COR-L47 (cell line): ENCODE measurements at regions not wholly inside any gene's neighbourhood (a gene's known extent, or its start where the extent isn't known, plus 50 kb on each side); places are given as distances from the start of the nearest gene placed in this dataset.
A peak's percentile ranks its signal among the peaks of the same experiment; 100 is the strongest.
"Not testable (repeated sequence)": the region's sequence is repeated elsewhere in the genome, so short reads cannot be mapped to it uniquely, and the experiment has no call there.

ENCODE experiments used
- DNase-seq: peaks from one replicate; lab custom pipeline; 2025; lab: John Stamatoyannopoulos, UW

DNA sequence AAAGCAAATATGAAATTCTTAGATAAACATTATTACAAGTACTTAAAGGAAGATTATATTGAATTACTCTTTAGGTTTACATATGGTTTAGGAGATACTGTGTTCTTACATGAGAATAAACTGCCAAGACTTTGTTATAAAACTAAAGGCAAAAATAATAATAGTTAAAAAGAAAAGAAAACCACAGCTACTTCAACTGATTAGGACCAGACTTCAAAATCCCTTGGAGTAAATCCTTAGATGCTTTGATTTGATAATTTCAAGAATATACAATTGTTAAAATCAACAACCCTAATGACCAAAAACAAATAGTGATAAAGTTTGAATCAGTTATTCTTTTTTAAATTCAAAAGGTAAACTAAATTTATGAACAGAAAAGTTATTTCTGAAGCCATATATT lies 389.6 kb upstream of the COX7C start:
- DNase-seq = no peak

DNA sequence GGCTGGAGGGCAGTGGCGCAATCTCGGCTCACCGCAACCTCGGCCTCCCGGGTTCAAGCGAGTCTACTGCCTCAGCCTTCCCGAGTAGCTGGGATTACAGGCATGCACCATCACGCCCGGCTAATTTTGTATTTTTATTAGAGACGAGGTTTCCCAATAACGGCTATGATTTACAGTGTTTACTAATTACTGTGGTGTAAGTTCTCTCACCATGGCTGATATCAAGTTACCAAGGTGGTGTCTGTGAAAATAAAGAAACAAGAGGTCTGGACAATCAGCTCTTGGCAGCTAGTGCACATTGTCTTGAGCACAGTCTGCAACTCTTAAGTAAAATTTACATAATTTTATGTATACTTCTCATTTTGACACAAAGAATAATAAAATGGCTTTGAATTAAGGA lies 385.5 kb upstream of the COX7C start:
- DNase-seq = peak; percentile 9

DNA sequence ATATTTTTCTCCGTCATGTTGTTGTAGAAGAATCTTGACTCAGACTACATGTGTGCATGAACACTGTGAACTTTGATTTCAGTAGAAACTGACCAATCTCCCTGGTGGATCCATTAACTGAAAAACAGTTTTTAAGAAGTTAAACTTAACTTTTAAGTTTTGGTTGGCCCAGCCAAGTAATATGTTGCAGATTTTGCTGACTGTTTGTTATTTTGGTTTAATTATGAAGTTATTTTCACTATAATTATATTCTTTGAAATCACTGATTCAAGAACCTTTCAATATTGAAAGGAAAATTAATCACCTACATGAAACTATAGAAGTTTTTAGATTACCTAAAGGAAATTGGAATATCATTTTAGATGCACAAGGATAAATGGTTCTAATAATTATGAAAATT lies 373.6 kb upstream of the COX7C start:
- no peak for DNase-seq

- DNase-seq = no peak
These were observed 359.9 kb upstream of the COX7C start for GRCh38 chr5:86257871-86258270.

GRCh38 chr5:86284400-86285190 lies 333.1 kb upstream of the COX7C start:
- not testable (repeated sequence) for DNase-seq

DNA sequence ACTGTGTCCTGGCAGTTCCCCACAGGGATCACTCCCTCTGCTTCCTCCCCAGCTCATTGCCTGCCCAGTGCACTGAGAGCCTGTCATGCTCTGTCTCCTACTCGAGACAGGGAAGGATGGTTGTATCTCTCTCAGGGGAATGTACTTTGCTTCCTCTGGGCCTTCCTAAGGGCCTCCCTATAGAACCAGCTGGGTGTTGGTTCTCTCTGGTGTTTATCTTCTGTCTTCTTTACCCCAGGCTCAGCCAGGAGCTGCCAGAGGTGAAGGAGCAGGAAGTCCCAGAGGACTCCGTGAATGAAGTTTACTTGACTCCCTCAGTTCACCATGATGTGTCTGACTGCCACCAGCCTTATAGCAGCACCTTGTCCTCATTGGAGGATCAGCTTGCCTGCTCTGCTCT lies 330.3 kb upstream of the COX7C start:
- not testable (repeated sequence) for DNase-seq

- DNase-seq = not testable (repeated sequence)
These were observed 328.0 kb upstream of the COX7C start for GRCh38 chr5:86289786-86290185.

DNA sequence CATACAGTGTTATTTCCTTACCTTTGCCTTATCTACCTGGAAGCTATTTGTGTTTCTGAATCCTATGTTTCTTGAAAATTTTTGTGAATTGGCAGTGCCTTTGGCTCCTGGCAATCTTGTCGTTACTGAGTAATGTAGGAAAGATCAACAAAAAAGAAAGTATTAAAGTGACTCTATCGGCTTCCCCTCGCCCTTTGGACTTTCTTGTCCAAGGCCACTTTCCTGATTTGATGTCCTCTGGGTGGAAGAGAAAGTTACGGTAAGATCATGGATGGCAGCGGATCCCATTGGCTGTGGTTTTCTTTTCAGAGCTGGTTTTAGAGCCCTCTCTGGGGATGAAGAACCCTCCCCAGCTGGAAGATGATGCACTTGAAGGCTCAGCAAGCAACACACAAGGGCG lies 324.9 kb upstream of the COX7C start:
- DNase-seq = not testable (repeated sequence)

DNA sequence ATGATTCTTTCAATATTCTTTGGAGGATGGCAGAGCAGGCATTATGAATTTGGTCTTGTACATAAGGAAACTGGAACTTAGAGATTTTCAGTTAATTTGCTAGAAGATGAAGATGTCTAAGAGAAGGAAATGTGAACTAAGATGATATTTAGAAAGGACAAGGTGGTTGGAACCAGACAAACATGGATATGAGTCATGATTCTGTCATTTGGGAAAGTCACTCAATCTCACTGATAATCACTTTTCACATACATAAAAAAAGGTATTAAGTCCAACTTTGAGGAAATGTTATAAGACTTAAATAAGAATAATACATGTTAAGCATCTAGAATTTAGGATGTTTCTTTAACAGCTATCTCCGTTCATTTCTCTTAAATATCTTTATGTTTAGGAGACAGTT lies 315.1 kb upstream of the COX7C start:
- not testable (repeated sequence) for DNase-seq

DNA sequence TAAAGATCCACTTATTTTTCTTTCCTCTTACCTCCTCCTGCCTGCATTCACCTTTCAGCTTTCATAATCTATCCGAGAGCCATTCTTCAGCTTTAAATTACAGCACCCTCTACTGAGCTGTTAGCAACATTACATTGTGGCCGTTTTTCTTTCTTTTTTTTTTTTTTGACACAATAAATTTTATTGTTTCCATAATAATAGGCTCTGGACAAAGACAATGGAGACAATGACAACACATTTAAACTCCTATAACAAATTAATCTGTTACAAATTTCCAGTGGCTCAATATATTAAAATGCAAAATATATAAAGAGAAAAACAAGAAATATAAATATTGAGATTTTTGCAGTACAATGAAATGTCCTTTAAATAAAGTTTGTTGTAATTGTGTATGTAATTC lies 312.7 kb upstream of the COX7C start:
- peak; percentile 4 for DNase-seq

GRCh38 chr5:86314951-86315350 lies 302.8 kb upstream of the COX7C start:
- no peak for DNase-seq

- DNase-seq = no peak
These were observed 297.5 kb upstream of the COX7C start for GRCh38 chr5:86320266-86320665.

DNA sequence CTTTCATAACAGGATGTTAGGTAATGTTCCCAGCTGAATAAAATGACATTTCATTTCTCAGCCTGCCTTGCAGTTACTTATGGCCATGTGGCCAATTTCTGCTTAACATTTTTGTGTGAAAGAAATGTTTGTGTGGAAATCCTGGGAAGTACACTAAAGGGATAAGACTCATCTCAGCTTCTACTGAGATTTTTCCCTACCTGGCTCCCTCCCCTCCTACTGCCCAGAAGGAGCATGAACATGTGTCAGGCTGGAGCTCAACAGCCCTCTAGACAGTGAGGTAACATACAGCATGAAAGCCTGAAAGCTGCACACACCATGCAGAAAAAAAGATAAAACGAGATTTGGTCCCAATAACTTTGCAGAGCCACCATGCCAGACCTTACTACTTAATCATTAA lies 288.4 kb upstream of the COX7C start:
- no peak for DNase-seq

GRCh38 chr5:86330736-86331135 lies 287.0 kb upstream of the COX7C start:
- DNase-seq = no peak

- DNase-seq = no peak
These were observed 284.9 kb upstream of the COX7C start for GRCh38 chr5:86332851-86333250.

GRCh38 chr5:86337667-86338460 lies 279.9 kb upstream of the COX7C start:
- DNase-seq = no peak

GRCh38 chr5:86354664-86355063 lies 263.1 kb upstream of the COX7C start:
- no peak for DNase-seq

DNA sequence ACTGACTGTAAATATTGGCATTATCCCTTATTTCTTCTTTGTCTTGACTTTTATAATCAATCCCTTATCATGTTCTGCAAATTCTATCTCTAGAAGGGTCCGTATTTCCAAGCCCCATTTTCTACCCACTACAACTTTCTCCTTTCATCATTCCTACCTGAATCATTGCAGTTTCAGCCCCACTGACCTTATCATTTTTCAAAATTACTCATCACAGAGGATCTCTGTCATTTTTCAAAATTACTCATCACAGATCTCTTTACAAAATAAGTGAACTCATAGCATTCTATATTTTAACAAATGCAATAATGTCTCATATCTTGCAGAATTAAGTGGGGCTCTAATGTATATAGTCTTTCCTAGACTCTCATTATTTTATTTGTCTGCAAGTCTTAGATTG lies 256.9 kb upstream of the COX7C start:
- DNase-seq = no peak

DNA sequence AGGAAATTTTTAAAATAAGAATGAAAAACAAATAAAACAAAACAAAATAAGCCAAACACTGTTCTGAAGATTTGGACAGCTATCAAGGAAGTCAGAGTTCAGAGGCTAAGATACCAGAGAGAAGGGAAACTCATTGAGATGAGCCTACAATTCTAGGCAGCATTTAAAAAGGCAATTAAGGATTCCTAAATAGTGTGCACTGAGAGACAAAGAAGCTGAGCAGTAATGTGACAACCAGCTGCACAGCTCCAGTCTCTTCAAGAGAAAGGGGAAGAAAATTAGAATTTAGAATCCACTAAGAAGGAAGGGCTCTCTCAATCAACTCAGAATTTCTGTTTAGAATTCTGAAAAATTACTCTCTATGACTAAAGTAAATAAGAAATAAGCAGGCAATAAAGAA lies 246.7 kb upstream of the COX7C start:
- DNase-seq = no peak

- no peak for DNase-seq
These were observed 243.1 kb upstream of the COX7C start for GRCh38 chr5:86374611-86375010.

- no peak for DNase-seq
These were observed 241.5 kb upstream of the COX7C start for GRCh38 chr5:86376214-86376613.

GRCh38 chr5:86403190-86403589 lies 214.6 kb upstream of the COX7C start:
- DNase-seq = no peak

DNA sequence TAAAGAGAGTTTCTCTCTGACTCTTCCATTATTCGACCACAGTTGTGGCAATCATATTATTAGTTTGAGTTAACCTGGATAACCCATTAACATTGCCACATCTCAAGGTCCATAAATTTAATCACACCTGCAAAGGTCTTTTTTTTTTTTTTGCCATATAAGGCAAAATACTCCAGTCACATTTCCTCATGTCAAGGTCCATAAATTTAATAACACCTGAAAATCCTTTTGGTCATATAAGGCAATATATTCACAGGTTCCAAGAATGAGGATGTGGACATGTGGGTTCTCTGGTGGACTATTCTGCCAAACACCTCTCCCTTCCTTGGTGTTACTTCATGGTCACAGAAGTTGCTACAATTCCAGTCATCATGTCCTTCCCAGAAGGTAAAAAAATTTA lies 213.5 kb upstream of the COX7C start:
- DNase-seq = no peak
